ENCODE measurements at regions not wholly inside any gene's neighbourhood (a gene's known extent, or its start where the extent isn't known, plus 50 kb on each side); places are given as distances from the start of the nearest gene placed in this dataset.

DNA sequence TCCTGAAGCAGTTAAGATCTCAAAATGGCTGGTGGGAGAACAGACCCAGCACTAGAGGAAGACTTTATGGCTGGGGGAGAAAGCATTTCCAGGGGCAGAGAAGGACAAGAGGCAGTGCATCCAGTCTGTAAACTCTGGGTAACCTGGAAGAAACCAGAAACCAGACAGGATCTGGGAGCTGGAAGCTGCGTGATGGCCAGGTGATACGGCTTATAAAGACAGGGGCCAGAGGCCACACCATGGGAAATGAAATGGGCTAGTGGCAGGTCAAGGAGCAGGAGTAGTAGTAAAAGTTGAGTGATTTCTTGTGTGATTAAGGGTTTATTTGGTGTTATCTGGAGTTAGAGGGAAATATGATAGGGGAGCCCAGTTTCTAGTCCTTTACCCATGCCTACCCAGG lies 144.7 kb upstream of the ARRDC4 start:
- Histone ChIP-seq H3K4me3 (ENCODE audit: low read length) (no peak overlapping the region), H4K20me1 (ENCODE audit: insufficient read depth, low read depth, low read length) (no peaks in the 10 kb centered on the region), H2AFZ (ENCODE audit: low read length) (no peak overlapping the region), H3K9me2 (replicated peaks; ENCODE audit: insufficient read depth, low read length) (no peaks in the 10 kb centered on the region), H3K36me3 (ENCODE audit: insufficient read depth, low read length) (no peaks in the 10 kb centered on the region), H3K9ac (ENCODE audit: low read length) (no peak overlapping the region), H3K4me1 (ENCODE audit: low read length) (no peaks in the 10 kb centered on the region), H3K79me2 (ENCODE audit: low read length) (no peaks in the 10 kb centered on the region), H3K9me3 (ENCODE audit: low read length) (peaks cover 29% of the 10 kb centered on the region), H3K27me3 (ENCODE audit: low read length) (no peaks in the 10 kb centered on the region), H3K4me2 (ENCODE audit: low read depth, low read length, poor library complexity, severe bottlenecking) (no peak overlapping the region), H3K27ac (ENCODE audit: low read length) (no peak overlapping the region)
- no peak for DNase-seq

DNA sequence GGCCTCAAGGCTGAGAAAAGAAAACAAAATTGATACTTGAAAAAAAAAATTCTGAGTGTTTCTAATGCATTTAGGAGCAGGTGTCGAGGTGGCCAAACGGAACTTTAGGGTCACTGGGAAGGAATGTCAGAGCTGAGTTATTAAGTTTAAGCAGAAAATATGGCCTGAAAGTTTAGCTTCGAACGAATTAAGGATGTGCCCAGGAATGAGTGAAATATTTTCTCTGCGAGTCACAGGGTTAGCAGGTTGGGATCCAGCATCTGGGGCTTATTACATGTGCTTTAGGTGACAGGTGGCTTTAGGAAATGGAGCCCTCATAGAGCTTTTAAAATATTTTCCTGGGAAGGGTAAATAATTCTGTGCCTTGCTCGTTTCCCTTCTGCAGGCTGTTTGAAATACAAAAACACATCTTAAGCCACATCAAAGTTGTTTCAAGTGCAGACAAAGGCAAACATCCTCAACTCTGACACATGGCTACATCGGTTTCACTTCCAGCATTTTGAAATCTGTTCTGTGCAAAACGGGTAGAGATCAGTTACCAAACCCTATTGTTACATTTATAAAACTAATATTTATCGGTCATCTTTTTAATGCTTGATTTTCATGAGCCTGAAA lies 143.1 kb upstream of the ARRDC4 start:
- Histone ChIP-seq H4K20me1 (ENCODE audit: insufficient read depth, low read depth, low read length) (no peaks in the 10 kb centered on the region), H2AFZ (ENCODE audit: low read length) (no peak overlapping the region), H3K9me2 (replicated peaks; ENCODE audit: insufficient read depth, low read length) (no peaks in the 10 kb centered on the region), H3K4me2 (ENCODE audit: low read depth, low read length, poor library complexity, severe bottlenecking) (no peak overlapping the region), H3K4me3 (ENCODE audit: low read length) (no peak overlapping the region), H3K36me3 (ENCODE audit: insufficient read depth, low read length) (no peaks in the 10 kb centered on the region), H3K9me3 (ENCODE audit: low read length) (peaks cover 31% of the 10 kb centered on the region), H3K27me3 (ENCODE audit: low read length) (no peaks in the 10 kb centered on the region), H3K4me1 (ENCODE audit: low read length) (no peaks in the 10 kb centered on the region), H3K9ac (ENCODE audit: low read length) (no peak overlapping the region), H3K79me2 (ENCODE audit: low read length) (no peaks in the 10 kb centered on the region), H3K27ac (ENCODE audit: low read length) (no peak overlapping the region)
- no peak for DNase-seq

DNA sequence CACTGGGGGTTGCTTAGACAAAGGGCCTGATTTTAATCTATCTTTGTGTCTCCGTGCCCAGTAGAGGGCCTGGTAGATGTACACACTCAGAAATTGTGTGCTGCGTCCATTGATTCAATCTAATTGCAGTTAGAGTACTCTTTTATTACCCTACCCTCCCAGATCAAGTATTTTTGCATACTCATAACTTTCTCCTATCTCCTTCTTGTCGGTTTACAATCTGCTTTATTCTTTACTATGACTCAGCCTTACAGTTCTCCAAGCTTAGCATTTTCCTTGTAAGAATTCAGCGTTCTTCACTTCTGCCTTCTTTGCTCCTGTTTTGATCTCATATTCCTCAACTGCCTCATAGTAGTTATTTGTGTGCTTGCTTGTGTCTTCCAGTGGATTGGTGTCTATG lies 124.5 kb upstream of the ARRDC4 start:
- Histone ChIP-seq H3K9ac (ENCODE audit: low read length) (no peak overlapping the region), H3K36me3 (ENCODE audit: insufficient read depth, low read length) (no peaks in the 10 kb centered on the region), H3K79me2 (ENCODE audit: low read length) (no peaks in the 10 kb centered on the region), H3K4me3 (ENCODE audit: low read length) (no peak overlapping the region), H3K27me3 (ENCODE audit: low read length) (no peaks in the 10 kb centered on the region), H3K27ac (ENCODE audit: low read length) (no peak overlapping the region), H3K4me2 (ENCODE audit: low read depth, low read length, poor library complexity, severe bottlenecking) (no peak overlapping the region), H4K20me1 (ENCODE audit: insufficient read depth, low read depth, low read length) (no peaks in the 10 kb centered on the region), H3K9me2 (replicated peaks; ENCODE audit: insufficient read depth, low read length) (no peaks in the 10 kb centered on the region), H2AFZ (ENCODE audit: low read length) (no peak overlapping the region), H3K4me1 (ENCODE audit: low read length) (no peaks in the 10 kb centered on the region), H3K9me3 (ENCODE audit: low read length) (peaks cover 35% of the 10 kb centered on the region)
- no peak for DNase-seq

DNA sequence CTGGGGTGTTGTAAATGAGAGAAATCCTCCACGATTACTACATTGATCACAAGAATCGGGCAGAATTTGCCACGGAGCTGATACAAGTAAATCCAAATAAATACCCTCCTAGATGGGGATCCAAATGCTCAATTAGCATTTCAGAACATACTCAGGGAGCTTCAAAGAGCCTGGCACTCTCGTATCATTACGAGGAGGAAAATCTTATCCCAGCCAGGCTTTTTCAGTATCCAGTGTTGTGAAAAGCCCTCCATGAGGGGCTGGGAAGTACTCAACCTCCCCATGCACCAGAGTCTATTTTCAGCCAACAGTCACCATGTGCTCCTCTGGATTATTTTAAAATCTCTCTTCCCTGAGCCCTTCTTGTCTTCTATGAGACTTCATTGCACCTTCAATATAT lies 122.6 kb upstream of the ARRDC4 start:
- H3K27ac ChIP-seq (ENCODE audit: low read length): no peak overlapping the region
- no peaks in the 10 kb centered on the region for H3K9me2 ChIP-seq (replicated peaks; ENCODE audit: insufficient read depth, low read length)
- H3K4me2 ChIP-seq (ENCODE audit: low read depth, low read length, poor library complexity, severe bottlenecking): no peak overlapping the region
- no peak overlapping the region for H3K4me3 ChIP-seq (ENCODE audit: low read length)
- DNase-seq: no peak
- peaks cover 34% of the 10 kb centered on the region for H3K9me3 ChIP-seq (ENCODE audit: low read length)
- H3K27me3 ChIP-seq (ENCODE audit: low read length): no peaks in the 10 kb centered on the region
- H3K79me2 ChIP-seq (ENCODE audit: low read length): no peaks in the 10 kb centered on the region
- no peaks in the 10 kb centered on the region for H3K36me3 ChIP-seq (ENCODE audit: insufficient read depth, low read length)
- H3K9ac ChIP-seq (ENCODE audit: low read length): no peak overlapping the region
- no peaks in the 10 kb centered on the region for H3K4me1 ChIP-seq (ENCODE audit: low read length)
- no peaks in the 10 kb centered on the region for H4K20me1 ChIP-seq (ENCODE audit: insufficient read depth, low read depth, low read length)
- H2AFZ ChIP-seq (ENCODE audit: low read length): no peak overlapping the region

DNA sequence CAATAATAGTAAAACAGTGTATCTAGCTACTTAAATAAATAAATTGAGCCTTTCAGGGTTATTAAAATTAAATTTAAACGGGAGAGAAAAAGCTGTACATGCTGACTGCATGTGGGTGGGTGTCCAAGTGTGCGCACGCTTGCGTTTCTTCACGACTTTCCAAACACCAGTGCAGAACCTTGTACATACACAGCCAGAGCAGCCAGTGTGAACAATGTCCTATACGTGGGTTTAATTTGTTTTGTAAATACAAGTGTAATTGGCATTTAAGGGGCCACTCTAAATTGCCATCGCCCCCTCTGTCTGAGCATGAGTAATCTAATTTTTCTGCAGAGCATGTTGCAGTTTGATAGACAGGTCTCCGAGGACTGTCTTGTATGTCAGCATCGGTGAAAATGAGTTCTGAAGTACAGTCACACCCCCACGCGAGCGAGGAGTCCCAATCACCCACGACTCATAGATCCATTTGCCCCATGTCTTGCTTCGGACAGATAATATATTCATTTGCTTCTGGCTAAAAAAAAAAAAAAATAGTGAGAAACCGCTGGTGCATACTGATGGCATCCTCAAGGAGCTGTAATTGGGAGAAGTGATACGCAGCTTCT lies 121.8 kb upstream of the ARRDC4 start:
- no peaks in the 10 kb centered on the region for H3K27me3 ChIP-seq (ENCODE audit: low read length)
- no peaks in the 10 kb centered on the region for H4K20me1 ChIP-seq (ENCODE audit: insufficient read depth, low read depth, low read length)
- H3K36me3 ChIP-seq (ENCODE audit: insufficient read depth, low read length): no peaks in the 10 kb centered on the region
- no peak overlapping the region for H3K27ac ChIP-seq (ENCODE audit: low read length)
- H3K4me3 ChIP-seq (ENCODE audit: low read length): no peak overlapping the region
- no peak overlapping the region for H2AFZ ChIP-seq (ENCODE audit: low read length)
- H3K9me2 ChIP-seq (replicated peaks; ENCODE audit: insufficient read depth, low read length): no peaks in the 10 kb centered on the region
- H3K9ac ChIP-seq (ENCODE audit: low read length): no peak overlapping the region
- H3K4me1 ChIP-seq (ENCODE audit: low read length): no peaks in the 10 kb centered on the region
- H3K4me2 ChIP-seq (ENCODE audit: low read depth, low read length, poor library complexity, severe bottlenecking): no peak overlapping the region
- H3K9me3 ChIP-seq (ENCODE audit: low read length): peaks cover 28% of the 10 kb centered on the region
- no peaks in the 10 kb centered on the region for H3K79me2 ChIP-seq (ENCODE audit: low read length)
- DNase-seq: no peak

DNA sequence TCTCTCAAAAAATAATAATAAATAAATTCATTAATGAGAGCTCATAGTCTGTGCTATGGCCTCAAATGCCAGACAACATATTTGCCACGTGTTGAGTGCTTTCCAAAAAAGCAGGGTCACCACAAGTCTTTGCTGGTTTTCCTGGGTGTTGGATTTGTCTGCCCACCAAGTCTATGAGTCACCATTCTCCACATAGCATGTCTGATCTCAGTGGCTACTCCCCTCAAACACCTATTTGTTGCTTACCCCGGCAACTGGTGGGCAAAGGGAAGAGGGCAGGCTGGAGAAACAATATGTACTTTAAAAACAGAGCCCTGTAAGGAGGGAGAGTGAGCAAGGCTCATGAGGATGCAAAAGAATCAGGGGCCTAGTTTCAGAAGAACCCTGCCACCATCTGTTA lies 120.0 kb upstream of the ARRDC4 start:
- Histone ChIP-seq H2AFZ (ENCODE audit: low read length) (no peak overlapping the region), H3K4me2 (ENCODE audit: low read depth, low read length, poor library complexity, severe bottlenecking) (no peak overlapping the region), H3K9me2 (replicated peaks; ENCODE audit: insufficient read depth, low read length) (0 out of 2 replicates have a peak, but pooled peaks cover 2% of the 10 kb centered on the region), H3K4me3 (ENCODE audit: low read length) (no peak overlapping the region), H4K20me1 (ENCODE audit: insufficient read depth, low read depth, low read length) (no peaks in the 10 kb centered on the region), H3K27me3 (ENCODE audit: low read length) (no peaks in the 10 kb centered on the region), H3K9ac (ENCODE audit: low read length) (no peak overlapping the region), H3K79me2 (ENCODE audit: low read length) (no peaks in the 10 kb centered on the region), H3K4me1 (ENCODE audit: low read length) (no peaks in the 10 kb centered on the region), H3K36me3 (ENCODE audit: insufficient read depth, low read length) (no peaks in the 10 kb centered on the region), H3K9me3 (ENCODE audit: low read length) (peaks cover 30% of the 10 kb centered on the region), H3K27ac (ENCODE audit: low read length) (no peak overlapping the region)
- DNase-seq: no peak

DNA sequence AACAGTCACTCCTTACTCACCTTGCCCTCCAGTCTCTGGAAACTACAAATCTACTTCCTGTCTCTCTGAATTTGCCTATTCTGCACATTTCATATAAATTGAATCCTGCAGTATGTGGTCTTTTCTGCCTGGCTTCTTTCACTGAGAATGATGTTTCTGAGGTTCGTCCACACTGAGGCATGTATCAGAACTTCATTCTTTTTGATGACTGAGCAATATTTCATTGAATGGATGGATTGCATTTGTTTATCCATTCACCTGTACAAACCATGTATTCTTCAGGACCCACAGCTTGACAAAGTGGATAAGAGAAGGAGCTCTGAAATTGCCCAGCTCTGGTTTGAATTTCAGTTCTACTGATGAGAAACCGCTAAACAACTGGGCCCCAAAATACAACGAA lies 118.9 kb upstream of the ARRDC4 start:
- Histone ChIP-seq H3K9ac (ENCODE audit: low read length) (no peak overlapping the region), H3K27ac (ENCODE audit: low read length) (no peak overlapping the region), H3K36me3 (ENCODE audit: insufficient read depth, low read length) (no peaks in the 10 kb centered on the region), H2AFZ (ENCODE audit: low read length) (no peak overlapping the region), H3K79me2 (ENCODE audit: low read length) (no peaks in the 10 kb centered on the region), H4K20me1 (ENCODE audit: insufficient read depth, low read depth, low read length) (no peaks in the 10 kb centered on the region), H3K9me2 (replicated peaks; ENCODE audit: insufficient read depth, low read length) (0 out of 2 replicates have a peak, but pooled peaks cover 2% of the 10 kb centered on the region), H3K9me3 (ENCODE audit: low read length) (peaks cover 30% of the 10 kb centered on the region), H3K4me2 (ENCODE audit: low read depth, low read length, poor library complexity, severe bottlenecking) (no peak overlapping the region), H3K4me3 (ENCODE audit: low read length) (no peak overlapping the region), H3K27me3 (ENCODE audit: low read length) (no peaks in the 10 kb centered on the region), H3K4me1 (ENCODE audit: low read length) (no peaks in the 10 kb centered on the region)
- DNase-seq: no peak

DNA sequence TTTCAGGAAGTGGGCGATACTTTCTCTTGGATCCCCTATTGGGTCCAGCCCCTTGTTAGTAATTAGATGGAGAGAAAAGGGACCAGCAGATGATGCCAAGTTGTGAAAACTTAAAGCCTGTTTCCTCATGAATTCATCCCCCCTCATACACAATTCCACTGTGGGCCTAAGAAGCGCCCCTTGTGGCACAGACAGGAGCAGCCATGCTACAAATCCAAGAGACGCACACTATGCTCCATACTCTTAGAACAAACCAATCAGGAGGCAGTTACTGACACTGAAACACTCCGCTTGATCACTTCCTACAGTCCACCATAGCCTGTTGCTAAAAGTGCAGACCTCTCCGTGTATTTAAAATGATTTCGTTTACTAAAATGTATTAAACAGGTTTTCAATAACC lies 111.3 kb upstream of the ARRDC4 start:
- Histone ChIP-seq H3K9ac (ENCODE audit: low read length) (no peak overlapping the region), H3K36me3 (ENCODE audit: insufficient read depth, low read length) (no peaks in the 10 kb centered on the region), H3K9me3 (ENCODE audit: low read length) (peaks cover 27% of the 10 kb centered on the region), H3K4me1 (ENCODE audit: low read length) (no peaks in the 10 kb centered on the region), H3K4me3 (ENCODE audit: low read length) (no peak overlapping the region), H3K4me2 (ENCODE audit: low read depth, low read length, poor library complexity, severe bottlenecking) (no peak overlapping the region), H3K27ac (ENCODE audit: low read length) (no peak overlapping the region), H3K79me2 (ENCODE audit: low read length) (no peaks in the 10 kb centered on the region), H4K20me1 (ENCODE audit: insufficient read depth, low read depth, low read length) (no peaks in the 10 kb centered on the region), H2AFZ (ENCODE audit: low read length) (no peak overlapping the region), H3K27me3 (ENCODE audit: low read length) (no peaks in the 10 kb centered on the region), H3K9me2 (replicated peaks; ENCODE audit: insufficient read depth, low read length) (no peaks in the 10 kb centered on the region)
- no peak for DNase-seq

Data from Karpas-422 (cell line).